Left ventricle myocardium inferior (tissue), 1 donor: ENCODE measurements at regions not wholly inside any gene's neighbourhood (a gene's known extent, or its start where the extent isn't known, plus 50 kb on each side); places are given as distances from the start of the nearest gene placed in this dataset.

Experiments
- DNase-seq: peaks from one replicate; pipeline ENCODE4 v3.0.0-alpha.2; 2020
- H3K27ac ChIP-seq: fragments of 200-600 bp; replicated peaks from 2 replicates; pipeline ENCODE4 v1.8.0; 2021
- H3K27me3 ChIP-seq: fragments of 200-600 bp; 2 replicates; pipeline ENCODE4 v1.8.0; 2021; ENCODE audit warnings: low read depth
- H3K36me3 ChIP-seq: fragments of 200-600 bp; 2 replicates; pipeline ENCODE4 v1.8.0; 2021
- H3K4me1 ChIP-seq: fragments of 200-600 bp; 2 replicates; pipeline ENCODE4 v1.8.0; 2021
- H3K4me3 ChIP-seq: fragments of 200-600 bp; 2 replicates; pipeline ENCODE4 v1.8.0; 2021; ENCODE audit warnings: mild to moderate bottlenecking, moderate library complexity
- H3K9me3 ChIP-seq: fragments of 200-600 bp; replicated peaks from 2 replicates; pipeline ENCODE4 v1.8.0; 2021
- CTCF ChIP-seq: fragments of 200-600 bp; IDR thresholded peaks from 2 replicates; pipeline ENCODE4 v1.8.0; 2021; ENCODE audit warnings: antibody characterized with exemption, mild to moderate bottlenecking, borderline replicate concordance
- intact Hi-C: fragments of 100-400 bp; cut with micrococcal nuclease; formaldehyde crosslinking; loops from one replicate; pipeline ENCODE4 v1.11.0; 2022
- donor health status: DM: no; HTN: yes; CAD: no; lungs with severe emphysema.

GRCh38 chr5:40066616-40067015, 613.1 kb upstream of the PTGER4 start:
- no peak for DNase-seq
- H3K4me3 ChIP-seq: no peak overlapping the region
- no peaks in the 10 kb centered on the region for H3K27me3 ChIP-seq
- no peaks in the 10 kb centered on the region for H3K36me3 ChIP-seq
- H3K27ac ChIP-seq: no peak overlapping the region
- H3K4me1 ChIP-seq: no peaks in the 10 kb centered on the region
- no peaks in the 10 kb centered on the region for H3K9me3 ChIP-seq
- intact Hi-C loops: no loop called here
- no peak for TF ChIP-seq CTCF

GRCh38 chr5:40052808-40053207, 626.9 kb upstream of the PTGER4 start:
- Histone ChIP-seq H3K9me3 (no peaks in the 10 kb centered on the region), H3K36me3 (no peaks in the 10 kb centered on the region), H3K27ac (no peak overlapping the region), H3K27me3 (no peaks in the 10 kb centered on the region), H3K4me3 (no peak overlapping the region), H3K4me1 (no peaks in the 10 kb centered on the region)
- TF ChIP-seq CTCF: no peak
- intact Hi-C loops: no loop called here
- DNase-seq: no peak

- DNase-seq: no peak
- Histone ChIP-seq H3K4me1 (no peaks in the 10 kb centered on the region), H3K4me3 (no peak overlapping the region), H3K36me3 (no peaks in the 10 kb centered on the region), H3K9me3 (peaks cover 5% of the 10 kb centered on the region), H3K27me3 (no peaks in the 10 kb centered on the region), H3K27ac (no peak overlapping the region)
- no peak for TF ChIP-seq CTCF
- intact Hi-C loops: no loop called here
Observed at GRCh38 chr5:40046792-40047191, 622.0 kb upstream of the DAB2 start.

GRCh38 chr5:40045429-40045828, 620.6 kb upstream of the DAB2 start:
- no peak overlapping the region for H3K4me3 ChIP-seq
- no peak for TF ChIP-seq CTCF
- H3K27me3 ChIP-seq: no peaks in the 10 kb centered on the region
- no peak overlapping the region for H3K27ac ChIP-seq
- no peaks in the 10 kb centered on the region for H3K36me3 ChIP-seq
- intact Hi-C loops: no loop called here
- no peaks in the 10 kb centered on the region for H3K4me1 ChIP-seq
- peaks cover 5% of the 10 kb centered on the region for H3K9me3 ChIP-seq
- no peak for DNase-seq

- Histone ChIP-seq H3K4me3 (no peak overlapping the region), H3K4me1 (no peaks in the 10 kb centered on the region), H3K36me3 (no peaks in the 10 kb centered on the region), H3K9me3 (peaks cover 5% of the 10 kb centered on the region), H3K27me3 (no peaks in the 10 kb centered on the region), H3K27ac (no peak overlapping the region)
- TF ChIP-seq CTCF: no peak
- no peak for DNase-seq
- intact Hi-C loops: no loop called here
Observed at GRCh38 chr5:40043916-40044315, 619.1 kb upstream of the DAB2 start.

GRCh38 chr5:40041452-40041851, 616.7 kb upstream of the DAB2 start:
- TF ChIP-seq CTCF: no peak

More at GRCh38 chr5:40041452-40041851, 616.7 kb upstream of the DAB2 start:
- intact Hi-C loops: no loop called here
- Histone ChIP-seq H3K36me3 (no peaks in the 10 kb centered on the region), H3K9me3 (no peaks in the 10 kb centered on the region), H3K27ac (no peak overlapping the region), H3K27me3 (no peaks in the 10 kb centered on the region), H3K4me1 (no peaks in the 10 kb centered on the region), H3K4me3 (no peak overlapping the region)
- DNase-seq: no peak
